ENCODE measurements at regions not wholly inside any gene's neighbourhood (a gene's known extent, or its start where the extent isn't known, plus 50 kb on each side); places are given as distances from the start of the nearest gene placed in this dataset.

DNA sequence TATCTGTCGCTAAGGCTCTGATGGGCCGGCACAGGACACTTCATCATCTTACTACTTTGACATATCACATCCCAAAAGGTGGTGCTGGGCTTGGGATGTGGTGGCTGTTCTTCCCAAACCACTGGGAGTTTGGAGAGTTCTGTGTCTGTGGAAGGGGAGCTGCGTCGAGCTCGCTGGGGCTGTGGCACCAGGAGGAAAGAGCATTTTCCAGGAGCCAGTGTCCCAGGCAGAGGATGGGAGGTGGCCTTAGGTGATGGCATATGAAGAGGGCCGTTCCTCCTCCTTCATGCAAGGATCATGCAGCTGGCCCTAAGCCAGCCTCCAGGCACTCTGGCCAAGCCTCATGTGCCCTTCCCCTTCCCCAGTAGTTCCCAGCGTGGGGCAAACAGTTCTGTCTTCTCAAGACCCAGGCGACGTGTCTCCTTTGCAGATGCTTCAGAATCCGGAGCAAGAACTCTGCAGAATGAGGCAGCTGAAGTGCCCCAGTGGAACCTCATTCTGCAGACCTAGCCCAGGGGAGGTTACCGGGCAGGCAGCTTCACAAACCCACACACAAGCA lies 89.4 kb upstream of the TNRC6C start:
- no peak overlapping the region for H3K27ac ChIP-seq
- TF ChIP-seq ZFX (IDR thresholded peaks at IDR 0.05; ENCODE audit: borderline replicate concordance): no peak
- TF ChIP-seq, protein P1, sequence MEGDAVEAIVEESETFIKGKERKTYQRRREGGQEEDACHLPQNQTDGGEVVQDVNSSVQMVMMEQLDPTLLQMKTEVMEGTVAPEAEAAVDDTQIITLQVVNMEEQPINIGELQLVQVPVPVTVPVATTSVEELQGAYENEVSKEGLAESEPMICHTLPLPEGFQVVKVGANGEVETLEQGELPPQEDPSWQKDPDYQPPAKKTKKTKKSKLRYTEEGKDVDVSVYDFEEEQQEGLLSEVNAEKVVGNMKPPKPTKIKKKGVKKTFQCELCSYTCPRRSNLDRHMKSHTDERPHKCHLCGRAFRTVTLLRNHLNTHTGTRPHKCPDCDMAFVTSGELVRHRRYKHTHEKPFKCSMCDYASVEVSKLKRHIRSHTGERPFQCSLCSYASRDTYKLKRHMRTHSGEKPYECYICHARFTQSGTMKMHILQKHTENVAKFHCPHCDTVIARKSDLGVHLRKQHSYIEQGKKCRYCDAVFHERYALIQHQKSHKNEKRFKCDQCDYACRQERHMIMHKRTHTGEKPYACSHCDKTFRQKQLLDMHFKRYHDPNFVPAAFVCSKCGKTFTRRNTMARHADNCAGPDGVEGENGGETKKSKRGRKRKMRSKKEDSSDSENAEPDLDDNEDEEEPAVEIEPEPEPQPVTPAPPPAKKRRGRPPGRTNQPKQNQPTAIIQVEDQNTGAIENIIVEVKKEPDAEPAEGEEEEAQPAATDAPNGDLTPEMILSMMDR (IDR thresholded peaks at IDR 0.05): no peak

DNA sequence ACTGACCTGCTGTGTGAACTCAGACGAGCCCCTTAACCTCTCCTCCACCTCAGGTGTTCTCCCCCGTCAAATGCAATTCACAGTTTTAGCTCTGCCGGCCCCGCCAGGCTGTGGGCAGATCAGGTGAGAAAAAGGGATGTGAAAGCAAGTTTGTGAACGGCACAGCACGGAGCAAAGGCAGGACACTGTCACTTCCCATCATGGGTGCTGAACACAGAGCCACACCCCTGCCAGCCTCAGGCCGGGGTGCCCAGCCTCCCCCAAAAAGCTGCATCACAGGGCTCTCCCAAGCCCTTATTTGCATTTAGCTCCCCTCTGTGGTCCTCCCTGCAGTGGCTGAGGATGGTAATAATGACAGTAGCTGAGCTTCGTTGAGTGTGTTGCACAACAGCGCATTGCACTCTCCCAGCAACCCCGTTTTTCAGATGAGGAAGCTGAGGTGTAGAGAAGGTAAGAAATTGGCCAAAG lies 88.8 kb upstream of the TNRC6C start:
- no peak for TF ChIP-seq ZFX (IDR thresholded peaks at IDR 0.05; ENCODE audit: borderline replicate concordance)
- TF ChIP-seq, protein P1 (IDR thresholded peaks at IDR 0.05): no peak
- H3K27ac ChIP-seq: no peak overlapping the region

DNA sequence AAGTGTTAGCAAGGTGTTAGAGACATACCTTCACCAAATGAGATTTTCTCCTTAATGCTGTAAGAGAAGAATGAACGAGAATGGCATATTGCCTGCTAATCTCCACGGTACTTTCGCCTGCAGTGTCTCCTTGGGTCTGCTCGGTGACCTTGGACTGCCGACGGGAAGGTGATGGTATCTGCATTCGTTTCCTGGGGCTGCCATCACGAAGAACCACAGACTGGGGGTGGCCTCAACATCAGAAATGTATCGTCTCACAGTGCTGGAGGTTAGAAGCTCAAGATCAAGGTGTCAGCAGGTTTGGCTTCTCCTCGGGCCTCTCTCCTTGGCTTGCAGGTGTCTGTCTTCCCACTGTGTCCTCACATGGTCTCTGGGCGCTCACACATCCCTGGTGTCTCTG lies 86.3 kb upstream of the TNRC6C start:
- H3K27ac ChIP-seq: no peak overlapping the region
- TF ChIP-seq, protein P1 (IDR thresholded peaks at IDR 0.05): no peak

DNA sequence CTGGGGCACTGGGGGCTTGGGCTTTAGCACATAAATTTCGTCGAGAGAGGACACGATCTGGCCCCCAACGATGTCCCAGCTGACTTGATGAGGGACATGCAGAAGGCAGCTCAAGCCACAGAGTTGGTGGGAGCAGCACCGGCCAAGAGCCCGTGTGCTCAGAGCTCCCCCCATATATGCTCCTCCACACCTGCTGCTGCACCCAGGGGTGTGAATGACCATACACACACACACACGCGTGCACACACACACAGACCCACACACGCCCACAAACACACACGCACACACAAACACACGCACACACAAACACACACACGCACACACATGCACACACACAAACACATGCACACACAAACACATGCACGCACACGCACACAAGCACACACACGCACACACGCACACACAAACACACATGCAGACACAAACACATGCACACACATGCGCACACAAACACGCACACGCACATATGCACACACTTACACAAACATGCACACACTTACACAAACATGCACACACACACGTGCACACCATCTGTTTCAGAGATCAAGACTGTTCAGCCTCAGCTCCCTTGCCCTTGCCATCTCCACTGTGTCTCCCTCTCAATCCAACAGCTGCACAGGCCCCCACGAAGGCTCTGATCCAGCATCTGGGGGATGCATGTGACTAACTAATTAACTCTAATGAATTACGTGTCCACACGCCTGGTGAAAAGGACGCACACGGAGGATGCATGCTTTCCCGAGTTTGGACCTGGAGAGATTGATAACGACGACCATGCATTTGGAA lies 85.6 kb upstream of the TNRC6C start:
- no peak overlapping the region for H3K27ac ChIP-seq
- no peak for TF ChIP-seq ZFX (IDR thresholded peaks at IDR 0.05; ENCODE audit: borderline replicate concordance)
- TF ChIP-seq, protein P1 (IDR thresholded peaks at IDR 0.05): no peak

DNA sequence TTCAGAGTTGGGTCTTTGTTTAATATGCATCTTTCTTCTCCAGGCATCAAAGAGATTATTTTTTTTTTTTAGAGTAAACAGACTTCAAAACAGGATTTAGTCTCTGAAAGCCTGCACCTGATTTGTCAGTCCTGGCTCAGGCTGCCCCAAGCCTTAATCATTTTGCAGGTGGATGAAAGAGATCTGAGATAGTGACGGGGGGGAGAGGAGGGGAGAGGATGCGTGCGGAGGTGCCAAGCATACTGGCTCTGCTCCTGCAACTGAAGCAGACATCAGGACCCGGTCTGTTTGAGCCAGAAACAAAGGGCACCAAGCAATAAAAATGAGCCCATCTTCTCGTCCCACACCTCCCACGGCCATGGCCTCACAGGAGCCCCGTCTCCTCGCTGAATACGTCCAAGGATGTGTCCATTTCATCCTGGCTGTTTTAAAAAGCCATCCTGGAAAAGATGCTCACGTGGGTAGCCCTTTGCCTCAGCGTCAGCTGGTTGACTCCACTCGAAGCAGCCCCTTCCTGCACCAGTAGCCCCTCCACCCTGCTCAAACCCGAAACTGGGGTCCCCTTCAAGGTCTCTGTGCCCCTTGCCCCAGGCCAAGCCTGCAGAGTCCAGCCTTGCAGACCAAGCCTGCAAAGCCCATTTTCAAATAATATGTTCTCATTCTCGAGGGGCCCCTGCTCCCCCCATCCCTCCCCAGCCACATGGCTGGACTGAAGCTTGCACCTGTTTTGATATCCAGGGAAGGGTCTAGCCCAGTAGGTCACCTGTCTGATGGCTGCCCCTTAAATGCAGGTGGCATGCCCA lies 84.8 kb upstream of the TNRC6C start:
- no peak overlapping the region for H3K27ac ChIP-seq
- TF ChIP-seq ZFX (IDR thresholded peaks at IDR 0.05; ENCODE audit: borderline replicate concordance): no peak
- TF ChIP-seq, protein P1 (IDR thresholded peaks at IDR 0.05): no peak

DNA sequence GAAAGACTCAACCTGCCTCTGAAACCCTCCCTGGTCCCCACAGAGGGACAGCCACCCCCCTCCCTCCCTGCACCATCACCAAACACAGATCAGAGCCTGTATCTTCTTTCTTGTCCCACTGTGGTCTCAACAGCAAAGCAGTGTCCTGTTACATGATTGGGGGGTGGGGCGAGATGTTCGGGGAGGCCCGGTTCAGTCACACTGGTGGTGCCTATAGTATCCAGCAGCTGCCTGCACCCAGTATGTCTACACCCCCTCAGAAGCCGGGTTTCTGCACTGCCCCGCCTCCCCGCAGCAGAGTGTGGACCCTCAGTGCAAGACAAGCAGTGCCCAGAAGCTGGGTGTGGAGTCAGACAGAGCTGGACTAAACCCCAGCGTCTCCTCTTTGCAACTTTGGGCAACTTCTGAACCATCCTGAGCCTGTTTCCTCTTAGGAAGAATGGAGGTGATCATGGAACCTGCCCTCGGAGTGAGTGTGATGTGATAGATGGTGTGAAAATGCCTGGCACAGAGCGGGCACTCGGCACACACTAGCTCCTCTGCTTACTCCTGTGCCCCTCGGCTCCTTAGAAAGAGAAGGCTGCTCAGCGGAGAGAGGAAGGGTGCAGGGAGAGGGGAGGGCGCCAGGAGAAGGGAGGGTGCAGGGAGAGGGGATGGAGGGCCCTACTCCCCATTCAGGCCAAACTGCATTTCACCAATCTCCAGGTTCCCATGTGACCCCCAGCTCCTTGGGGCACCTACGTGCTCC lies 84.0 kb upstream of the TNRC6C start:
- TF ChIP-seq, protein P1 (IDR thresholded peaks at IDR 0.05): no peak
- TF ChIP-seq ZFX (IDR thresholded peaks at IDR 0.05; ENCODE audit: borderline replicate concordance): no peak
- H3K27ac ChIP-seq: no peak overlapping the region

Data from 22Rv1 (cell line).